Caco-2 (cell line): ENCODE measurements at regions not wholly inside any gene's neighbourhood (a gene's known extent, or its start where the extent isn't known, plus 50 kb on each side); places are given as distances from the start of the nearest gene placed in this dataset.

Experiments
- BruUV-seq: library from RNA; stranded (reverse); fragments of 400-500 nt; replicated peaks from 2 replicates; lab custom pipeline; 2021; lab: Mats Ljungman, UMichigan
- CTCF ChIA-PET: fragments of 300-600 bp; sonication (Branson Sonifier 250); formaldehyde crosslinking; loops from one replicate; lab custom pipeline; 2022; ENCODE audit warnings: antibody characterized with exemption; lab: Charles Lee
- POLR2A ChIA-PET: fragments of 300-600 bp; sonication (Branson Sonifier 250); formaldehyde crosslinking; loops from one replicate; lab custom pipeline; 2022; ENCODE audit warnings: antibody characterized with exemption; lab: Charles Lee
- DNase-seq, 2 experiments: peaks; one replicate each; pipeline versions ENCODE4 v3.0.0 to v3.0.0-alpha.2; 2020 to 2022
- H3K27me3 ChIP-seq: replicated peaks from 2 replicates; pipeline ENCODE4 v1.6.0; 2011; ENCODE audit warnings: low read length; ENCODE audit not compliant: control insufficient read depth, insufficient read depth
- H3K36me3 ChIP-seq: 2 replicates; pipeline ENCODE4 v1.5.1; 2011; ENCODE audit warnings: low read length; ENCODE audit not compliant: control insufficient read depth, insufficient read depth
- H3K4me1 ChIP-seq: fragments of 250-450 bp; sonication (Bioruptor Pico); 2 replicates; pipeline ENCODE4 v1.5.1; 2020; ENCODE audit warnings: mild to moderate bottlenecking
- H3K4me3 ChIP-seq: 2 replicates; pipeline ENCODE4 v1.5.1; 2011; ENCODE audit warnings: low read depth, mild to moderate bottlenecking, control low read depth, low read length
- H3K9me3 ChIP-seq: fragments of 250-450 bp; sonication (Bioruptor Pico); 2 replicates; pipeline ENCODE4 v1.5.1; 2020; ENCODE audit warnings: mild to moderate bottlenecking, moderate library complexity
- H3K27ac Mint-ChIP-seq: one replicate; pipeline ENCODE4 v1.8.0; 2022; ENCODE audit warnings: mixed read lengths; ENCODE audit not compliant: unreplicated experiment
- H3K27me3 Mint-ChIP-seq: one replicate; pipeline ENCODE4 v1.8.0; 2022; ENCODE audit warnings: mixed read lengths; ENCODE audit not compliant: insufficient read depth, unreplicated experiment
- H3K36me3 Mint-ChIP-seq: one replicate; pipeline ENCODE4 v1.8.0; 2022; ENCODE audit warnings: mild to moderate bottlenecking, mixed read lengths; ENCODE audit not compliant: insufficient read depth, unreplicated experiment
- H3K4me1 Mint-ChIP-seq: one replicate; pipeline ENCODE4 v1.8.0; 2022; ENCODE audit warnings: low read depth, mixed read lengths; ENCODE audit not compliant: unreplicated experiment
- H3K4me3 Mint-ChIP-seq: one replicate; pipeline ENCODE4 v1.8.0; 2022; ENCODE audit warnings: mild to moderate bottlenecking, moderate library complexity, mixed read lengths; ENCODE audit not compliant: unreplicated experiment
- H3K9me3 Mint-ChIP-seq: one replicate; pipeline ENCODE4 v1.8.0; 2022; ENCODE audit warnings: mixed read lengths; ENCODE audit not compliant: unreplicated experiment
- intact Hi-C: fragments of 100-400 bp; cut with micrococcal nuclease; formaldehyde crosslinking; loops from one replicate; pipeline ENCODE4 v1.10.0; 2022; ENCODE audit not compliant: unreplicated experiment
- TF ChIP-seq, protein P1 (sequence below), 2 experiments: fragments of 200-600 bp in 1 of 2; IDR thresholded peaks; 1 replicate in 1 of 2; 2 replicates in 1 of 2; pipeline versions ENCODE4 v1.5.1 to v1.8.0; 2011 to 2022; ENCODE audit warnings: antibody characterized with exemption in 1 of 2, control low read depth in 1 of 2, inconsistent platforms in 1 of 2, low read depth in 1 of 2, low read length in 1 of 2, mild to moderate bottlenecking in 1 of 2, moderate library complexity in 1 of 2; ENCODE audit not compliant: insufficient read depth in 1 of 2, severe bottlenecking in 1 of 2, unreplicated experiment in 1 of 2

DNA sequence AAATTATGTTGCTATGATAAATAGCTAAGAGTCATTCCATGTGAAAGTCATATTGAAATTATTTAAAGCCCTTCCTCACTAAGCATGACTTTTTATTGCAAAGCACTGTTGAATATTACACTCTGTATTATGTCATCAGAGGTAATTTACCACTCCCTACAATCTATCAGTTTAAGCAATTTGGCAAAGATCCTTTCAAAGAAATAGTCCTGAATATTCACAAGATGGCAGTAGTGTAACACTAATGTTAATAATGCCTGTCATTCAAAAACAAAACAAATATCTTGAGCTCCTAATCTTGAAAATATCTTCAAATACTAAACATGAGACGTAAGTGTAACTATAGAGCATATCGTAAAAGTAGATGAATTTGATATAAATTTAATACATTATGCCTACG, 208.6 kb upstream of the TECRL start:
- Mint-ChIP-seq H3K4me1 (no peaks in the 10 kb centered on the region), H3K4me3 (no peak overlapping the region), H3K27ac (no peak overlapping the region), H3K27me3 (no peaks in the 10 kb centered on the region), H3K9me3 (no peaks in the 10 kb centered on the region), H3K36me3 (no peaks in the 10 kb centered on the region)
- H3K4me3 ChIP-seq = no peak overlapping the region
- H3K9me3 ChIP-seq = no peaks in the 10 kb centered on the region
- H3K36me3 ChIP-seq = no peaks in the 10 kb centered on the region
- H3K27me3 ChIP-seq = no peaks in the 10 kb centered on the region
- intact Hi-C loops = loop anchor here (5.0 kb wide), 1 partner anchor 295 kb away; no protein-coding TSS in a partner anchor
- TF ChIP-seq, protein P1, sequence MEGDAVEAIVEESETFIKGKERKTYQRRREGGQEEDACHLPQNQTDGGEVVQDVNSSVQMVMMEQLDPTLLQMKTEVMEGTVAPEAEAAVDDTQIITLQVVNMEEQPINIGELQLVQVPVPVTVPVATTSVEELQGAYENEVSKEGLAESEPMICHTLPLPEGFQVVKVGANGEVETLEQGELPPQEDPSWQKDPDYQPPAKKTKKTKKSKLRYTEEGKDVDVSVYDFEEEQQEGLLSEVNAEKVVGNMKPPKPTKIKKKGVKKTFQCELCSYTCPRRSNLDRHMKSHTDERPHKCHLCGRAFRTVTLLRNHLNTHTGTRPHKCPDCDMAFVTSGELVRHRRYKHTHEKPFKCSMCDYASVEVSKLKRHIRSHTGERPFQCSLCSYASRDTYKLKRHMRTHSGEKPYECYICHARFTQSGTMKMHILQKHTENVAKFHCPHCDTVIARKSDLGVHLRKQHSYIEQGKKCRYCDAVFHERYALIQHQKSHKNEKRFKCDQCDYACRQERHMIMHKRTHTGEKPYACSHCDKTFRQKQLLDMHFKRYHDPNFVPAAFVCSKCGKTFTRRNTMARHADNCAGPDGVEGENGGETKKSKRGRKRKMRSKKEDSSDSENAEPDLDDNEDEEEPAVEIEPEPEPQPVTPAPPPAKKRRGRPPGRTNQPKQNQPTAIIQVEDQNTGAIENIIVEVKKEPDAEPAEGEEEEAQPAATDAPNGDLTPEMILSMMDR (IDR thresholded peaks at IDR 0.05; ENCODE audit: insufficient read depth in 1 of 2, low read depth in 1 of 2, low read length in 1 of 2, severe bottlenecking in 1 of 2, unreplicated experiment in 1 of 2) = no peak
- no peaks in the 10 kb centered on the region for H3K4me1 ChIP-seq
- CTCF ChIA-PET = no interaction called here
- no TSS peak for BruUV-seq
- POLR2A ChIA-PET = no interaction called here
- no peak for DNase-seq

DNA sequence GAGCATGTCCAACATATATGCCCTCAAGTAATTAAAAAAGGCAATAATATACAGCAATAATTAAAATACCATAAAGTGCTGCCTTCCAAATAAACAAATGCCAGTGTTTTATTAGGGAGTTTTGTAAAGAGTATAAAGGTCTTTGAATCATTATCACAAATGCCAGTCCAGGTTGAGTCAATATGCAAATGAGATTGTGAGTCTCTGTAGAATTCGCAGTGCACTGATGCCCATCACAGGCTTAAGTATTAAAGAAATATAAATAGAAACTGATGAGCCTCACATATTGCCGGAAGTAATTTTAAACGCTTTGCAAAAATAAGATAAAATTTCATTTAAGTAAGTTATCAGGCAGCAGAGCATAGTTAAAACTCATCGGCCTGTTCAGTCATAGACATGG, 205.0 kb upstream of the TECRL start:
- Histone ChIP-seq H3K9me3 (no peaks in the 10 kb centered on the region), H3K36me3 (no peaks in the 10 kb centered on the region), H3K4me1 (no peaks in the 10 kb centered on the region), H3K27me3 (no peaks in the 10 kb centered on the region), H3K4me3 (no peak overlapping the region)
- BruUV-seq = no TSS peak
- Mint-ChIP-seq H3K27ac (no peak overlapping the region), H3K4me3 (no peak overlapping the region), H3K36me3 (no peaks in the 10 kb centered on the region), H3K4me1 (no peaks in the 10 kb centered on the region), H3K27me3 (no peaks in the 10 kb centered on the region), H3K9me3 (no peaks in the 10 kb centered on the region)
- TF ChIP-seq, protein P1 (IDR thresholded peaks at IDR 0.05; ENCODE audit: insufficient read depth in 1 of 2, low read depth in 1 of 2, low read length in 1 of 2, severe bottlenecking in 1 of 2, unreplicated experiment in 1 of 2) = no peak
- POLR2A ChIA-PET = no interaction called here
- no peak for DNase-seq
- intact Hi-C loops = no loop called here
- CTCF ChIA-PET = no interaction called here

DNA sequence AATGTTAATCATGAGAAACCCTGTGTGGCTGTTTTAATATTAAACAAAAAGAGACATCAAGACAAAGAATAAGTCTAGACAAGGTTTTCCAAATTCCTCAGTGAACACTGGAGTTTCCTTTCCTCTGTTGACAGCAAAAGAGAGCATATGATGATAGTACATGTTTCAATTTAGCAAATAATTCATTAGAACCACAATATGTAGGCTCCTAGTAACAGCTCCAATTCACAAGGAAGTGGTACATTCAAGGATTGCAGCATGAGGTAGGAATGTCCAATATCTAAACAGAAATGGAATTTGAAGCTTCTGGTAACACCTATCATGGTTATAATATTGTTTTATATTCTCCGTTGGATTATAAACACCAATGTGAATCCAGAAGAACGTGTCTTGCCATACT, 203.8 kb upstream of the TECRL start:
- intact Hi-C loops = no loop called here
- TF ChIP-seq, protein P1 (IDR thresholded peaks at IDR 0.05; ENCODE audit: insufficient read depth in 1 of 2, low read depth in 1 of 2, low read length in 1 of 2, severe bottlenecking in 1 of 2, unreplicated experiment in 1 of 2) = no peak
- Histone ChIP-seq H3K27me3 (no peaks in the 10 kb centered on the region), H3K4me1 (no peaks in the 10 kb centered on the region), H3K9me3 (no peaks in the 10 kb centered on the region), H3K4me3 (no peak overlapping the region), H3K36me3 (no peaks in the 10 kb centered on the region)
- Mint-ChIP-seq H3K36me3 (no peaks in the 10 kb centered on the region), H3K27me3 (no peaks in the 10 kb centered on the region), H3K27ac (no peak overlapping the region), H3K4me3 (no peak overlapping the region), H3K9me3 (no peaks in the 10 kb centered on the region), H3K4me1 (no peaks in the 10 kb centered on the region)
- no peak for DNase-seq
- BruUV-seq = no TSS peak
- CTCF ChIA-PET = no interaction called here
- POLR2A ChIA-PET = no interaction called here
